Neuronal stem cell (in vitro differentiated cells): ENCODE measurements at regions not wholly inside any gene's neighbourhood (a gene's known extent, or its start where the extent isn't known, plus 50 kb on each side); places are given as distances from the start of the nearest gene placed in this dataset.

Source experiments
- DNase-seq: peaks from one replicate; pipeline ENCODE4 v3.0.0-alpha.2; 2013; ENCODE audit warnings: low spot score
- H2AFZ ChIP-seq: one replicate; pipeline ENCODE4 v1.6.1; 2013; ENCODE audit warnings: mild to moderate bottlenecking, low read length, inconsistent platforms
- H2AK5ac ChIP-seq: 2 replicates; pipeline ENCODE4 v1.6.1; 2013; ENCODE audit warnings: low read depth, mild to moderate bottlenecking, inconsistent platforms, low read length, moderate library complexity, mixed read lengths
- H2BK120ac ChIP-seq: 2 replicates; pipeline ENCODE4 v1.6.1; 2013; ENCODE audit warnings: low read depth, mild to moderate bottlenecking, inconsistent platforms, low read length, moderate library complexity, mixed read lengths
- H2BK12ac ChIP-seq: one replicate; pipeline ENCODE4 v1.6.1; 2013; ENCODE audit warnings: low read length, inconsistent platforms
- H2BK15ac ChIP-seq: 2 replicates; pipeline ENCODE4 v1.6.1; 2013; ENCODE audit warnings: mild to moderate bottlenecking, low read length, inconsistent platforms, mixed read lengths
- H2BK5ac ChIP-seq: one replicate; pipeline ENCODE4 v1.6.1; 2013; ENCODE audit warnings: inconsistent platforms, mild to moderate bottlenecking, low read length, moderate library complexity
- H3K14ac ChIP-seq: one replicate; pipeline ENCODE4 v1.6.1; 2013; ENCODE audit warnings: low read length, inconsistent platforms
- H3K18ac ChIP-seq: 2 replicates; pipeline ENCODE4 v1.6.1; 2013; ENCODE audit warnings: low read length, inconsistent platforms
- H3K23ac ChIP-seq: 2 replicates; pipeline ENCODE4 v1.6.1; 2013; ENCODE audit warnings: low read depth, mild to moderate bottlenecking, mixed read lengths, low read length, inconsistent platforms; ENCODE audit not compliant: poor library complexity
- H3K27ac ChIP-seq: replicated peaks from 3 replicates; pipeline ENCODE4 v1.5.1; 2013; ENCODE audit warnings: low read length, inconsistent platforms
- H3K27me3 ChIP-seq, 3 experiments: 2 replicates each; pipeline ENCODE4 v1.6.1; 2013; ENCODE audit warnings: low read length in 3 of 3, mild to moderate bottlenecking in 2 of 3, inconsistent platforms in 1 of 3, low read depth in 1 of 3, mixed read lengths in 1 of 3, moderate library complexity in 1 of 3; ENCODE audit not compliant: control insufficient read depth in 3 of 3, insufficient read depth in 3 of 3
- H3K36me3 ChIP-seq, 2 donors: replicated peaks in 1 of 2; 2 replicates each; pipeline ENCODE4 v1.6.1; 2013; ENCODE audit warnings: low read length in 2 of 2; ENCODE audit not compliant: control insufficient read depth in 2 of 2, insufficient read depth in 2 of 2
- H3K4ac ChIP-seq: 2 replicates; pipeline ENCODE4 v1.6.1; 2013; ENCODE audit warnings: inconsistent platforms, mild to moderate bottlenecking, low read length, moderate library complexity
- H3K4me1 ChIP-seq, 2 donors: 1 replicate in 1 of 2; 2 replicates in 1 of 2; pipeline ENCODE4 v1.6.1; 2013; ENCODE audit warnings: low read length in 2 of 2, low read depth in 1 of 2; ENCODE audit not compliant: control insufficient read depth in 2 of 2, insufficient read depth in 1 of 2
- H3K4me2 ChIP-seq: one replicate; pipeline ENCODE4 v1.6.1; 2013; ENCODE audit warnings: mild to moderate bottlenecking, low read length, inconsistent platforms; ENCODE audit not compliant: insufficient read depth, poor library complexity, severe bottlenecking
- H3K4me3 ChIP-seq, 2 donors: 2 replicates each; pipeline ENCODE4 v1.5.1; 2013; ENCODE audit warnings: low read length in 2 of 2, mild to moderate bottlenecking in 2 of 2, inconsistent platforms in 1 of 2, moderate library complexity in 1 of 2
- H3K79me1 ChIP-seq: one replicate; pipeline ENCODE4 v1.6.1; 2013; ENCODE audit warnings: low read depth, mild to moderate bottlenecking, inconsistent platforms, low read length, moderate library complexity
- H3K9ac ChIP-seq: one replicate; pipeline ENCODE4 v1.6.1; 2013; ENCODE audit warnings: mild to moderate bottlenecking, low read depth, low read length, inconsistent platforms; ENCODE audit not compliant: poor library complexity
- H3K9me3 ChIP-seq, 2 donors: replicated peaks in 1 of 2; 2 replicates each; pipeline versions ENCODE3 to v1.6.1; 2013; ENCODE audit warnings: low read length in 2 of 2, mild to moderate bottlenecking in 2 of 2, inconsistent platforms in 1 of 2, low read depth in 1 of 2, mixed read lengths in 1 of 2, moderate library complexity in 1 of 2; ENCODE audit not compliant: control insufficient read depth in 2 of 2, insufficient read depth in 1 of 2
- H4K8ac ChIP-seq: one replicate; pipeline ENCODE4 v1.6.1; 2013; ENCODE audit warnings: low read depth, mild to moderate bottlenecking, inconsistent platforms, low read length, moderate library complexity
- H4K91ac ChIP-seq: one replicate; pipeline ENCODE4 v1.6.1; 2013; ENCODE audit warnings: low read length, low read depth, mild to moderate bottlenecking, inconsistent platforms; ENCODE audit not compliant: poor library complexity
- WGBS, 2 donors: extraction: QIAGEN DNeasy Blood & Tissue Kit; methylation state at CpG; one replicate each; pipeline ENCODE4 v1.1.7; 2013; ENCODE audit warnings: missing lambda C conversion rate in 2 of 2, mixed read lengths in 1 of 2; ENCODE audit not compliant: insufficient read length in 2 of 2, insufficient replicate concordance in 1 of 2; ENCODE audit errors: extremely low coverage in 2 of 2; 5-methylcytosine and 5-hydroxymethylcytosine counted together

GRCh38 chr13:62065016-62065415 is 649.4 kb upstream of the PCDH20 start:
- no peak overlapping the region for H3K18ac ChIP-seq
- no peak overlapping the region for H2AFZ ChIP-seq
- no peak overlapping the region for H2AK5ac ChIP-seq
- H2BK5ac ChIP-seq = no peak overlapping the region
- no peak overlapping the region for H2BK15ac ChIP-seq
- H3K4me3 ChIP-seq = no peak overlapping the region
- no peaks in the 10 kb centered on the region for H3K79me1 ChIP-seq
- no peaks in the 10 kb centered on the region for H3K4me1 ChIP-seq
- H2BK12ac ChIP-seq = no peak overlapping the region
- H3K36me3 ChIP-seq = no peaks in the 10 kb centered on the region
- H3K27ac ChIP-seq = no peak overlapping the region
- no peak overlapping the region for H3K4me2 ChIP-seq
- no peak overlapping the region for H2BK120ac ChIP-seq
- H3K27me3 ChIP-seq = no peaks in the 10 kb centered on the region
- H3K9me3 ChIP-seq = no peaks in the 10 kb centered on the region
- H3K14ac ChIP-seq = no peak overlapping the region
- H4K91ac ChIP-seq = no peak overlapping the region
- DNase-seq = no peak
- no peak overlapping the region for H4K8ac ChIP-seq
- no peak overlapping the region for H3K9ac ChIP-seq
- H3K23ac ChIP-seq = no peak overlapping the region
- H3K4ac ChIP-seq = no peak overlapping the region

- no CpG with 5 or more reads among the region's 1 CpG for WGBS, 2 donors
Measured at GRCh38 chr13:62061751-62062150, 646.1 kb upstream of the PCDH20 start.

GRCh38 chr13:62060570-62060969 is 644.9 kb upstream of the PCDH20 start:
- WGBS, 2 donors = no CpG with 5 or more reads among the region's 2 CpGs

More at GRCh38 chr13:62061751-62062150, 646.1 kb upstream of the PCDH20 start:
- Histone ChIP-seq H3K79me1 (no peaks in the 10 kb centered on the region), H3K9me3 (no peaks in the 10 kb centered on the region), H3K9ac (no peak overlapping the region), H2BK12ac (no peak overlapping the region), H3K27ac (no peak overlapping the region), H4K91ac (no peak overlapping the region), H3K4ac (no peak overlapping the region), H2BK5ac (no peak overlapping the region), H3K4me2 (no peak overlapping the region), H3K36me3 (no peaks in the 10 kb centered on the region), H3K4me3 (no peak overlapping the region), H3K18ac (no peak overlapping the region), H4K8ac (no peak overlapping the region), H2AK5ac (no peak overlapping the region), H2AFZ (no peak overlapping the region), H2BK15ac (no peak overlapping the region), H3K14ac (no peak overlapping the region), H3K4me1 (no peaks in the 10 kb centered on the region), H3K27me3 (no peaks in the 10 kb centered on the region), H3K23ac (no peak overlapping the region), H2BK120ac (no peak overlapping the region)
- DNase-seq = no peak

GRCh38 chr13:62057286-62057685 is 641.6 kb upstream of the PCDH20 start:
- Histone ChIP-seq H3K4me2 (no peak overlapping the region), H3K36me3 (no peaks in the 10 kb centered on the region), H3K23ac (no peak overlapping the region), H2AK5ac (no peak overlapping the region), H2AFZ (no peak overlapping the region), H2BK12ac (no peak overlapping the region), H3K18ac (no peak overlapping the region), H2BK5ac (no peak overlapping the region), H4K91ac (no peak overlapping the region), H3K79me1 (no peaks in the 10 kb centered on the region), H3K9ac (no peak overlapping the region), H2BK120ac (no peak overlapping the region), H3K27ac (no peak overlapping the region), H3K14ac (no peak overlapping the region), H3K27me3 (no peaks in the 10 kb centered on the region), H3K4me1 (no peaks in the 10 kb centered on the region), H3K9me3 (no peaks in the 10 kb centered on the region), H4K8ac (no peak overlapping the region), H2BK15ac (no peak overlapping the region), H3K4ac (no peak overlapping the region), H3K4me3 (no peak overlapping the region)
- no CpG with 5 or more reads among the region's 2 CpGs for WGBS, 2 donors
- no peak for DNase-seq

More at GRCh38 chr13:62060570-62060969, 644.9 kb upstream of the PCDH20 start:
- no peak overlapping the region for H2BK120ac ChIP-seq
- H3K27me3 ChIP-seq = no peaks in the 10 kb centered on the region
- H3K79me1 ChIP-seq = no peaks in the 10 kb centered on the region
- H2BK15ac ChIP-seq = no peak overlapping the region
- H3K14ac ChIP-seq = no peak overlapping the region
- no peak overlapping the region for H3K27ac ChIP-seq
- no peaks in the 10 kb centered on the region for H3K36me3 ChIP-seq
- H2AK5ac ChIP-seq = no peak overlapping the region
- no peak overlapping the region for H3K4ac ChIP-seq
- no peak overlapping the region for H4K8ac ChIP-seq
- no peak for DNase-seq
- H3K4me1 ChIP-seq = no peaks in the 10 kb centered on the region
- H3K9ac ChIP-seq = no peak overlapping the region
- no peak overlapping the region for H3K4me2 ChIP-seq
- H3K23ac ChIP-seq = no peak overlapping the region
- no peak overlapping the region for H4K91ac ChIP-seq
- no peak overlapping the region for H3K18ac ChIP-seq
- H3K9me3 ChIP-seq = no peaks in the 10 kb centered on the region
- H2BK5ac ChIP-seq = no peak overlapping the region
- no peak overlapping the region for H3K4me3 ChIP-seq
- H2BK12ac ChIP-seq = no peak overlapping the region
- H2AFZ ChIP-seq = no peak overlapping the region
